ENCODE measurements at regions not wholly inside any gene's neighbourhood (a gene's known extent, or its start where the extent isn't known, plus 50 kb on each side); places are given as distances from the start of the nearest gene placed in this dataset.

DNA sequence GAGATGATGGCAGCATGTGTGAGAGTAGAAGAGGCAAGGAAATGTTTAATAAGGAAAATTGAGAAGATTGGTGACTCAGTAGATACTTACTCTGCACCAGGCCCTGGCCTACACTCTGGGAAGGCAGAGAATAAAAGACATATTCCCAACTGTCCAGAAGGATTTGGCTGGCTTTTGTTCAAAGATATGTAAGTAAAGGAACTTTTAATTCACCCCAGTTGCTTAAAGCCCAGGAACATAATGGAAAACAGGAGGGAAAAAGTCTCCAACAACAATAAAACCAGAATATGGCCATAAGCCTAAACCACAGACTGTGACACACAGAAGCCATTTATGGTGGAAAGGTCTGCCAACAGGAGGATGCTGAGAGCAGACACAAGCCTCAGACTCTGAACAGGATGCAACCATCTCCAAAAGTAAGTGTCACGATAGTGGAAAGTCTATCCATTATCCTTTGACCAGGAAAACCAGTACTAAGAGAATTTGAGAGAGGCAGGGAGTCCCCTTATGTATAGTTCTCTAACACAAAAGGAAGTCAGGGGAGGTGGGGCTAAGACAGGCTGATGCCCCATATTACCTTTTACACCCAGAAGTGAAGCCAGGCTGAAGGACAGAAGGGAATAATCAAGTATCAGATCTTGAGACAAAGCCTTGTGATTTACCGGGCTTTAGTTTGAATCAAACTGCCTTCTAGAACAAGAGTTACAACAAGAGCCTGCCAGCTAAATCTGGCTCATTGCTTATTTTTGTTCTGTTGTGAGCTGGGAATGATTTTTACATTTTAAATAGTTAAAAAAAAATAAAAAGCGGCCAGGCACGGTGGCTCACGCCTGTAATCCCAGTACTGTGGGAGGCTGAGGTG is 169.5 kb upstream of the STARD13 start:
- TF ChIP-seq GATA3 (IDR thresholded peaks at IDR 0.05; ENCODE audit: low read depth, low read length) = no peak
- TF ChIP-seq GATA2 (IDR thresholded peaks at IDR 0.05; ENCODE audit: low read depth, low read length) = no peak
